ENCODE measurements at regions not wholly inside any gene's neighbourhood (a gene's known extent, or its start where the extent isn't known, plus 50 kb on each side); places are given as distances from the start of the nearest gene placed in this dataset.

GRCh38 chr13:40197936-40198595, 468.4 kb downstream of the FOXO1 start:
- no peak for DNase-seq

- DNase-seq: no peak
These were observed 466.0 kb downstream of the FOXO1 start for GRCh38 chr13:40200273-40200978.

- DNase-seq: no peak
These were observed 462.2 kb downstream of the FOXO1 start for GRCh38 chr13:40204246-40204645.

- no peak for DNase-seq
These were observed 460.6 kb downstream of the FOXO1 start for GRCh38 chr13:40205771-40206240.

- no peak for DNase-seq
These were observed 460.0 kb downstream of the FOXO1 start for GRCh38 chr13:40206241-40207000.

GRCh38 chr13:40207001-40207478, 459.4 kb downstream of the FOXO1 start:
- DNase-seq: no peak

GRCh38 chr13:40208517-40208916, 457.9 kb downstream of the FOXO1 start:
- no peak for DNase-seq

- DNase-seq: no peak
These were observed 455.4 kb downstream of the FOXO1 start for GRCh38 chr13:40210865-40211585.

- DNase-seq: no peak
These were observed 454.9 kb downstream of the FOXO1 start for GRCh38 chr13:40211586-40211968.

GRCh38 chr13:40213779-40214178, 452.7 kb downstream of the FOXO1 start:
- no peak for DNase-seq

GRCh38 chr13:40215311-40215710, 451.1 kb downstream of the FOXO1 start:
- no peak for DNase-seq

GRCh38 chr13:40215747-40216146, 450.7 kb downstream of the FOXO1 start:
- DNase-seq: no peak

GRCh38 chr13:40217675-40218074, 448.8 kb downstream of the FOXO1 start:
- no peak for DNase-seq

GRCh38 chr13:40220299-40220935, 446.0 kb downstream of the FOXO1 start:
- no peak for DNase-seq

GRCh38 chr13:40221131-40221459, 445.3 kb downstream of the FOXO1 start:
- no peak for DNase-seq

- DNase-seq: peak; percentile 11
These were observed 444.8 kb downstream of the FOXO1 start for GRCh38 chr13:40221460-40222201.

GRCh38 chr13:40223585-40223984, 442.9 kb downstream of the FOXO1 start:
- no peak for DNase-seq

GRCh38 chr13:40228496-40228895, 437.9 kb downstream of the FOXO1 start:
- DNase-seq: no peak

- no peak for DNase-seq
These were observed 437.5 kb downstream of the FOXO1 start for GRCh38 chr13:40228990-40229389.

GRCh38 chr13:40230833-40231266, 435.6 kb downstream of the FOXO1 start:
- DNase-seq: no peak

GRCh38 chr13:40231311-40231710, 435.1 kb downstream of the FOXO1 start:
- no peak for DNase-seq

GRCh38 chr13:40231751-40232150, 434.7 kb downstream of the FOXO1 start:
- DNase-seq: no peak
